Lung (tissue), 11 donors: ENCODE measurements at regions not wholly inside any gene's neighbourhood (a gene's known extent, or its start where the extent isn't known, plus 50 kb on each side); places are given as distances from the start of the nearest gene placed in this dataset.

Experiments
- ATAC-seq: fragments of 200-7000 bp; cut with Tn5 transposase; one replicate; pipeline ENCODE4 v1.9.1; 2020; ENCODE audit warnings: moderate number of reproducible peaks; ENCODE audit not compliant: insufficient read depth, low FRiP score
- DNase-seq, 3 donors: peaks; one replicate each; pipeline ENCODE4 v3.0.0-alpha.2; 2013 to 2017
- H3K27ac ChIP-seq, 2 donors: one replicate each; pipeline ENCODE4 v1.5.1; 2013; ENCODE audit warnings: mild to moderate bottlenecking in 2 of 2, moderate library complexity in 2 of 2, control low read depth in 1 of 2, inconsistent platforms in 1 of 2, low read depth in 1 of 2, low read length in 1 of 2
- H3K27me3 ChIP-seq, 3 donors: one replicate each; pipeline ENCODE4 v1.5.1; 2013; ENCODE audit warnings: low read length in 2 of 3; ENCODE audit not compliant: control insufficient read depth in 3 of 3, insufficient read depth in 3 of 3
- H3K36me3 ChIP-seq, 4 donors: one replicate each; pipeline ENCODE4 v1.5.1; 2013; ENCODE audit warnings: low read length in 4 of 4, mild to moderate bottlenecking in 1 of 4, moderate library complexity in 1 of 4; ENCODE audit not compliant: control insufficient read depth in 4 of 4, insufficient read depth in 4 of 4
- H3K4me1 ChIP-seq, 5 donors: one replicate each; pipeline ENCODE4 v1.5.1; 2013; ENCODE audit warnings: low read length in 5 of 5, mild to moderate bottlenecking in 2 of 5, moderate library complexity in 1 of 5; ENCODE audit not compliant: control insufficient read depth in 5 of 5, insufficient read depth in 5 of 5
- H3K4me3 ChIP-seq: one replicate; pipeline ENCODE4 v1.5.1; 2013; ENCODE audit warnings: mild to moderate bottlenecking, control low read depth, moderate library complexity
- H3K9ac ChIP-seq, 2 donors: one replicate each; pipeline ENCODE4 v1.5.1; 2013; ENCODE audit warnings: low read length in 2 of 2, control low read depth in 1 of 2; ENCODE audit not compliant: insufficient read depth in 1 of 2
- H3K9me3 ChIP-seq, 4 donors: one replicate each; pipeline ENCODE4 v1.5.1; 2013; ENCODE audit warnings: low read length in 3 of 4, mild to moderate bottlenecking in 1 of 4, moderate library complexity in 1 of 4; ENCODE audit not compliant: control insufficient read depth in 4 of 4, insufficient read depth in 3 of 4
- CTCF ChIP-seq: IDR thresholded peaks from 2 replicates; pipeline ENCODE4 v1.5.1; 2012; ENCODE audit warnings: mild to moderate bottlenecking; ENCODE audit errors: control extremely low read depth, extremely low read depth
- WGBS, 2 donors: extraction: QIAGEN DNeasy Blood & Tissue Kit; methylation state at CpG; one replicate each; pipeline ENCODE4 v1.1.7; 2013; 5-methylcytosine and 5-hydroxymethylcytosine counted together
- donor health status: control.
- donor health status: control.
- donor health status: Bipolar disorder and iron deficiency.
- donor health status: healthy.
- donor health status: DM: yes; HTN: yes; CAD: no.

- TF ChIP-seq CTCF = no peak
- H3K9ac ChIP-seq = no peak overlapping the region
- WGBS, 2 donors = 80 to 84% methylated on average over 5 of the region's 5 CpGs
- H3K27me3 ChIP-seq = no peaks in the 10 kb centered on the region
- ATAC-seq = no peak
- no peak overlapping the region for H3K4me3 ChIP-seq
- no peaks in the 10 kb centered on the region for H3K9me3 ChIP-seq
- H3K27ac ChIP-seq = no peak overlapping the region
- H3K4me1 ChIP-seq = peaks cover 0 to 5% (median 0%) of the 10 kb centered on the region in 5 donors
- no peaks in the 10 kb centered on the region for H3K36me3 ChIP-seq
- DNase-seq = no peak
Observed at GRCh38 chr1:235925016-235925415, 58.3 kb upstream of the LYST start.

GRCh38 chr1:235923466-235924021 is 56.8 kb upstream of the LYST start:
- no peak overlapping the region for H3K9ac ChIP-seq
- TF ChIP-seq CTCF = no peak
- no peak overlapping the region for H3K27ac ChIP-seq
- WGBS, 2 donors = 47 to 50% methylated on average over 6 of the region's 6 CpGs
- no peaks in the 10 kb centered on the region for H3K36me3 ChIP-seq
- H3K4me3 ChIP-seq = no peak overlapping the region
- DNase-seq (peak in 1 of 3 donors; percentile 44), ATAC-seq (no peak)
- no peaks in the 10 kb centered on the region for H3K27me3 ChIP-seq
- peaks cover 0 to 5% (median 0%) of the 10 kb centered on the region in 5 donors for H3K4me1 ChIP-seq
- H3K9me3 ChIP-seq = no peaks in the 10 kb centered on the region

GRCh38 chr1:235920596-235921375 is 54.1 kb upstream of the LYST start:
- DNase-seq = no peak
- H3K9ac ChIP-seq = no peak overlapping the region
- H3K4me1 ChIP-seq = peaks cover 0 to 15% (median 0%) of the 10 kb centered on the region in 5 donors
- H3K4me3 ChIP-seq = no peak overlapping the region
- peak overlapping the region in 1 of 2 donors; percentile 88 for H3K27ac ChIP-seq
- H3K27me3 ChIP-seq = no peaks in the 10 kb centered on the region
- 69 to 71% methylated on average over 12 of the region's 12 CpGs for WGBS, 2 donors
- no peak for TF ChIP-seq CTCF
- ATAC-seq = no peak
- H3K36me3 ChIP-seq = no peaks in the 10 kb centered on the region
- no peaks in the 10 kb centered on the region for H3K9me3 ChIP-seq
